Ascending aorta (tissue), 2 donors: ENCODE measurements at regions not wholly inside any gene's neighbourhood (a gene's known extent, or its start where the extent isn't known, plus 50 kb on each side); places are given as distances from the start of the nearest gene placed in this dataset.

ENCODE experiments used
- DNase-seq, 2 donors: peaks; one replicate each; pipeline ENCODE4 v3.0.0-alpha.2; 2019; ENCODE audit warnings: low spot score in 2 of 2
- H3K27ac ChIP-seq, 2 donors: fragments of 200-600 bp; sonication (generic); one replicate each; pipeline ENCODE4 v1.5.1; 2016 to 2017; ENCODE audit warnings: mild to moderate bottlenecking in 1 of 2
- H3K27me3 ChIP-seq: fragments of 200-600 bp; sonication (generic); one replicate; pipeline ENCODE4 v1.5.1; 2017
- H3K36me3 ChIP-seq, 2 donors: fragments of 200-600 bp; sonication (generic); one replicate each; pipeline ENCODE4 v1.5.1; 2016
- H3K4me1 ChIP-seq, 2 donors: fragments of 200-600 bp; sonication (generic); one replicate each; pipeline ENCODE4 v1.5.1; 2016 to 2017; ENCODE audit warnings: mild to moderate bottlenecking in 1 of 2
- H3K4me3 ChIP-seq, 2 donors: fragments of 200-600 bp; sonication (generic); one replicate each; pipeline ENCODE4 v1.5.1; 2016 to 2017; ENCODE audit warnings: mild to moderate bottlenecking in 1 of 2
- H3K9me3 ChIP-seq, 2 donors: fragments of 200-600 bp; sonication (generic); one replicate each; pipeline ENCODE4 v1.5.1; 2016
- intact Hi-C: fragments of 100-400 bp; cut with DNase I; formaldehyde crosslinking; loops from one replicate; pipeline ENCODE4 v1.15.1; 2023
- TF ChIP-seq, protein P1 (sequence below), 3 experiments: fragments of 200-600 bp in 2 of 3; fragments of 450-650 bp in 1 of 3; sonication (generic) in 2 of 3; IDR thresholded peaks; one replicate each; pipeline ENCODE4 v1.5.1; 2016 to 2019; ENCODE audit warnings: antibody characterized with exemption in 3 of 3, mild to moderate bottlenecking in 1 of 3, moderate library complexity in 1 of 3

DNA sequence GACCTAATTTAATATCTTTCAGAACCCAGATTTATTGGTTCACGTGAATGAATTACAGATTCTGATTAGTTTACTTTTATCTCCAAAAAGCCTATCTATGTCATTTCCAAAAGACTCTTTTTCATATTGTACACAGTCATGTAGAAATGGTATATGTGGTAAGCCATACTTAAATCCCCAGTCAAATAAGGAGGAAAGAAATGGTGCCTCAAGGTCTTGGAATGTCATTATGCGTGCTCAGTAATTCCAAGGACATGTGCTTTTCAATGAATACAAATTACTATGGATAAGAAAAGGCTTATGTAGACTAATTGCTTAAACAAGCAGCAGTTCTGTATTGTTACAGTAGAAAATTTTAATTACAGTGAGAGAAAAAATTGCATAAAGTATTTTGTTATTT is 64.1 kb upstream of the TYRP1 start:
- Histone ChIP-seq H3K36me3 (no peaks in the 10 kb centered on the region), H3K4me1 (no peaks in the 10 kb centered on the region), H3K4me3 (no peak overlapping the region), H3K27ac (no peak overlapping the region), H3K27me3 (no peaks in the 10 kb centered on the region), H3K9me3 (no peaks in the 10 kb centered on the region)
- intact Hi-C loops, result no loop called here
- no peak for DNase-seq
- TF ChIP-seq, protein P1, sequence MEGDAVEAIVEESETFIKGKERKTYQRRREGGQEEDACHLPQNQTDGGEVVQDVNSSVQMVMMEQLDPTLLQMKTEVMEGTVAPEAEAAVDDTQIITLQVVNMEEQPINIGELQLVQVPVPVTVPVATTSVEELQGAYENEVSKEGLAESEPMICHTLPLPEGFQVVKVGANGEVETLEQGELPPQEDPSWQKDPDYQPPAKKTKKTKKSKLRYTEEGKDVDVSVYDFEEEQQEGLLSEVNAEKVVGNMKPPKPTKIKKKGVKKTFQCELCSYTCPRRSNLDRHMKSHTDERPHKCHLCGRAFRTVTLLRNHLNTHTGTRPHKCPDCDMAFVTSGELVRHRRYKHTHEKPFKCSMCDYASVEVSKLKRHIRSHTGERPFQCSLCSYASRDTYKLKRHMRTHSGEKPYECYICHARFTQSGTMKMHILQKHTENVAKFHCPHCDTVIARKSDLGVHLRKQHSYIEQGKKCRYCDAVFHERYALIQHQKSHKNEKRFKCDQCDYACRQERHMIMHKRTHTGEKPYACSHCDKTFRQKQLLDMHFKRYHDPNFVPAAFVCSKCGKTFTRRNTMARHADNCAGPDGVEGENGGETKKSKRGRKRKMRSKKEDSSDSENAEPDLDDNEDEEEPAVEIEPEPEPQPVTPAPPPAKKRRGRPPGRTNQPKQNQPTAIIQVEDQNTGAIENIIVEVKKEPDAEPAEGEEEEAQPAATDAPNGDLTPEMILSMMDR (IDR thresholded peaks at IDR 0.05), result no peak

DNA sequence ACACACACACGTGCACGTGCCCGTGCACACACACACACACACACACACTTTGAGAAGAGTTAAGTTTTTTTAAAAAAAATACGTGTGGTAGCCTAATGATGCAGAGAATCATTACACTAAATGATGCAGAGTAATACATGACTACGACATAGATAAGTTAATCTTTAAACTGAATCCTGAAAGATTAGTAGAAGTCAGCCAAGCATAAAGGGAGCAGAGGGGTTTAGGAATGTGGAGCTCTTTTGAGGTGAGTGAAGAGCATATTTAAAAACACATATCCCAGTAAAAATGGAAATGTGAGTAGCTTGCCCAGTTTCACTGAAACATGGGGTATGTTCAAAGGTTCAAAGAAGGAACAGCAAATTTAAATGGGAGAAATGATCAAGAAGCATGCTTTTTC is 61.3 kb upstream of the TYRP1 start:
- Histone ChIP-seq H3K27me3 (no peaks in the 10 kb centered on the region), H3K4me1 (no peaks in the 10 kb centered on the region), H3K36me3 (no peaks in the 10 kb centered on the region), H3K9me3 (no peaks in the 10 kb centered on the region), H3K4me3 (no peak overlapping the region), H3K27ac (no peak overlapping the region)
- intact Hi-C loops, result no loop called here
- TF ChIP-seq, protein P1 (IDR thresholded peaks at IDR 0.05), result no peak
- DNase-seq, result no peak

DNA sequence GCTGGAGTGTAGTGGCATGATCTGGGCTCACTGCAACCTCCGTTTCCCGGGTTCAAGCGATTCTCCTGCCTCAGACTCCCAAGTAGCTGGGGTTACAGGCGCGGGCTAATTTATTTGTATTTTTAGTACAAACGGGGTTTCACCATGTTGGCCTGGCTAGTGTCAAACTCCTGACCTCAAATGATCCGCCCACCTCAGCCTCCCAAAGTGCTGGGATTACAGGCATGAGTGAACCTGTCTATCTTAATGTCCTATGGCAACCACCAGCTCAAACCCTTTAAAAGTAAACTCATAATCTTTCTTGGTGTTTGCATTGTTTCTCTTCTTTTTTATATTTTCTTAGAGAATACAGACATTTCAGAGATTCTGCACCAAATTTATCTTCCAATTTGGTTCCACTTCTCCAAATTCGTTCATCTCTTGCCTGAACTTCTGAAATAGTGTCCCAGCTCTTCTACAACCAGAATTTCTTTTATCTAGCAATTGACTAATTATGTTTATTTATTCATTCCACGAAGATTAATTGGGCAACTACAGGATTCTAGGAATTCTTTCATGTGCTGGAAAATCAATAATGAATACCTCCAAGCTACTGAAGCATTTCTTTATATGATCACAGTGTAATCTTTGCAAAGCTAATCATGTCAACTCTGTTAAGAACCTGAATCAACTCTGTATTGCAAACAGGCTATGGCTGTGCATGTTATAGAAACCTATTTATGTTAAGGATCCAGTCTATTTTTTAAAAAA is 60.0 kb upstream of the TYRP1 start:
- DNase-seq, result no peak
- Histone ChIP-seq H3K27me3 (no peaks in the 10 kb centered on the region), H3K4me1 (no peaks in the 10 kb centered on the region), H3K4me3 (no peak overlapping the region), H3K36me3 (no peaks in the 10 kb centered on the region), H3K27ac (no peak overlapping the region), H3K9me3 (no peaks in the 10 kb centered on the region)
- TF ChIP-seq, protein P1 (IDR thresholded peaks at IDR 0.05), result no peak
- intact Hi-C loops, result no loop called here

DNA sequence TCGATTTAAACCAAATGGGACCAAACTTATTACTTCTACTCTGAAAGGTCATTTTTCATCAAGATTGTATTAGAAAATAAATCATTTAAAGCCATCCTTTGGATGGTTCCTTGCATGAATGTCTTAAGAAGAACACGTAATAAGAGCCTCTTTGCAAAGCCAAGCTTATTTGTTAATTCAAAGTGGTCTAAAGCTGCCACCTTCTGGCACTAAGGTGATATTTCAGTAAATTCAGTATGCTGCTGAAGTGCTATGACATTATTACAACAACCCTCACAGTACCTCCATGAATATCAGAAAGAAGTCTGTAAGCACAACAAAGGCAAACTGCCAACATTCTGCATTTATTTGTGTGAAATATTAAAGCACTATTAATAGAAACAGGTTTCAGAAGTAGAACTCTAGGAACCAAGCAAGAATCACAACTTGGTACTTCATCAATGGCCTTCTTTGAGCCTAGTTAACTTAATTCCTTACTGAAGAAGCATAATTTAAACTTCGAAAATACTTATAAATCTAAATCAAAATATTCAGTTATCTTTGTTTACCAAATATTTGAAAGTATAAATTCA is 53.1 kb upstream of the TYRP1 start:
- Histone ChIP-seq H3K27me3 (no peaks in the 10 kb centered on the region), H3K4me3 (no peak overlapping the region), H3K27ac (no peak overlapping the region), H3K36me3 (no peaks in the 10 kb centered on the region), H3K9me3 (no peaks in the 10 kb centered on the region), H3K4me1 (no peaks in the 10 kb centered on the region)
- TF ChIP-seq, protein P1 (IDR thresholded peaks at IDR 0.05), result peak in 2 of 3 experiments; percentile 25 to 42
- DNase-seq, result no peak
- intact Hi-C loops, result no loop called here

DNA sequence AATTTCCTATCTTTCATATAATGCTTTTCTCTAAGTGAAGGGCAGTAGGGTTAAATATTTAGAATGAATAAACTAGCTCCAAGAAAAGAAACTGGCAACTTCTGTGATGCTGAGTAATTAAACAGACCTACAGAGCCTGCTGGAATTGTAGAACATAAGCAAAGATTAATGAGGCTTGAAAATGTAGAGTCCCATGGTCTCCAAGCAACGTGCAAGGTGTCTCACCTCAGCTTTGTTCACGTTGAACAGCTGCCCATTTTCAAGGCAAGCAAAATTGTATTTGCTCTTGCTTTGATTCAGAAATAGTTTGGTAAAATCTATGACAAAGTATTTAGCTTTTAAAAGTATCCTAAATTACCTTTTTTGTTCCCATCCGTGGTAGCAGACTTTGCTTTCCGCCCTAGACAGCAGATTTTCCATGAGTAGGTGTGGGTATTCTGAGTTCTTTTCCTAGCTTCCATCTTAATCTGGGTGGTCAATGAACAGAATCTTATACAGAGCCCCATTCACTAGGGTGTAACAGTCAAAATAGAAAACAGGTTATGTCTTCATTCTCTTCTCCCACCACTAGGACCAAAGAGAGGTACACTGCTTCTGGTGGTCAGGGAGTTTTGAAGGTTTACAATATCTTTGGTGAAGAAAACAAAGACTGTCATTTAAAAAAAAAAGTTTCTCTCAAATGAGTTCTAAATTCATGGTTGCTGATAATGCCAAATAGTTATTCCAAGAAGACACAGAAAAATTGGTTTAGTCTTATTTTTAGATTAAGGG is 52.1 kb upstream of the TYRP1 start:
- Histone ChIP-seq H3K36me3 (no peaks in the 10 kb centered on the region), H3K27me3 (no peaks in the 10 kb centered on the region), H3K9me3 (no peaks in the 10 kb centered on the region), H3K4me1 (no peaks in the 10 kb centered on the region), H3K4me3 (no peak overlapping the region), H3K27ac (no peak overlapping the region)
- intact Hi-C loops, result no loop called here
- TF ChIP-seq, protein P1 (IDR thresholded peaks at IDR 0.05), result no peak
- DNase-seq, result no peak
